WTC11 (cell line): ENCODE measurements at regions not wholly inside any gene's neighbourhood (a gene's known extent, or its start where the extent isn't known, plus 50 kb on each side); places are given as distances from the start of the nearest gene placed in this dataset.

Source experiments
- ATAC-seq: fragments of 200-7000 bp; cut with Tn5 transposase; 2 replicates; pipeline ENCODE4 v1.10.0; 2021; ENCODE audit warnings: mild to moderate bottlenecking, moderate library complexity
- CTCF ChIA-PET: fragments of 300-600 bp; sonication (Branson Sonifier 250); formaldehyde crosslinking; loops from one replicate; lab custom pipeline; 2021; ENCODE audit warnings: antibody characterized with exemption; lab: Charles Lee
- POLR2A ChIA-PET: fragments of 350-600 bp; sonication (Branson Sonifier 250); formaldehyde crosslinking; loops from one replicate; lab custom pipeline; 2021; ENCODE audit warnings: antibody characterized with exemption; lab: Charles Lee
- DNase-seq: peaks from one replicate; pipeline ENCODE4 v3.0.0; 2021; ENCODE audit warnings: low spot score
- H3K27ac Mint-ChIP-seq: 2 replicates; pipeline ENCODE4 v1.8.0; 2021; ENCODE audit warnings: mixed read lengths
- H3K27me3 Mint-ChIP-seq: 2 replicates; pipeline ENCODE4 v1.8.0; 2021; ENCODE audit warnings: low read depth, mild to moderate bottlenecking, moderate library complexity, mixed read lengths
- H3K36me3 Mint-ChIP-seq: 2 replicates; pipeline ENCODE4 v1.8.0; 2021; ENCODE audit warnings: mixed read lengths
- H3K4me1 Mint-ChIP-seq: 2 replicates; pipeline ENCODE4 v1.8.0; 2022; ENCODE audit warnings: mixed read lengths
- H3K4me3 Mint-ChIP-seq: 2 replicates; pipeline ENCODE4 v1.8.0; 2021; ENCODE audit warnings: mild to moderate bottlenecking, moderate library complexity, mixed read lengths
- H3K9me3 Mint-ChIP-seq: 2 replicates; pipeline ENCODE4 v1.8.0; 2021; ENCODE audit warnings: mixed read lengths
- ARID4B ChIP-seq: sonication (generic); formaldehyde crosslinking; IDR thresholded peaks from 2 replicates; pipeline ENCODE4 v1.8.0; 2023; ENCODE audit warnings: missing genetic modification reagents, mild to moderate bottlenecking, borderline replicate concordance
- ELF4 ChIP-seq: sonication (generic); formaldehyde crosslinking; IDR thresholded peaks from 2 replicates; pipeline ENCODE4 v1.8.1; 2022; ENCODE audit warnings: low read depth, mild to moderate bottlenecking, moderate library complexity, missing genetic modification reagents
- FOXP4 ChIP-seq: sonication (generic); formaldehyde crosslinking; IDR thresholded peaks from 2 replicates; pipeline ENCODE4 v1.8.0; 2022; ENCODE audit warnings: mild to moderate bottlenecking, missing genetic modification reagents
- HMGA2 ChIP-seq: fragments of 250-450 bp; sonication (Bioruptor Pico); IDR thresholded peaks from 2 replicates; pipeline ENCODE4 v1.4.0; 2021; ENCODE audit warnings: mild to moderate bottlenecking, moderate library complexity
- IRF2 ChIP-seq: sonication (generic); formaldehyde crosslinking; IDR thresholded peaks from 2 replicates; pipeline ENCODE4 v1.8.0; 2022; ENCODE audit warnings: low read depth, missing genetic modification reagents, borderline replicate concordance
- JUN ChIP-seq: sonication (generic); formaldehyde crosslinking; IDR thresholded peaks from 2 replicates; pipeline ENCODE4 v1.8.0; 2023; ENCODE audit warnings: mild to moderate bottlenecking, missing genetic modification reagents
- MXD4 ChIP-seq: fragments of 250-450 bp; sonication (Bioruptor Pico); IDR thresholded peaks from 2 replicates; pipeline ENCODE4 v1.8.0; 2021; ENCODE audit warnings: mild to moderate bottlenecking, moderate library complexity, borderline replicate concordance
- MYBL2 ChIP-seq: sonication (generic); formaldehyde crosslinking; IDR thresholded peaks from 2 replicates; pipeline ENCODE4 v1.8.1; 2023; ENCODE audit warnings: mild to moderate bottlenecking, moderate library complexity, missing genetic modification reagents
- NFATC4 ChIP-seq: fragments of 250-450 bp; sonication (Bioruptor Pico); IDR thresholded peaks from 2 replicates; pipeline ENCODE4 v1.9.0; 2021; ENCODE audit warnings: mild to moderate bottlenecking
- NR2C2 ChIP-seq: sonication (generic); formaldehyde crosslinking; IDR thresholded peaks from 2 replicates; pipeline ENCODE4 v1.8.0; 2022; ENCODE audit warnings: mild to moderate bottlenecking, missing genetic modification reagents
- NR3C1 ChIP-seq: sonication (generic); formaldehyde crosslinking; conservative IDR thresholded peaks from 2 replicates; pipeline ENCODE4 v1.8.1; 2023; ENCODE audit warnings: low read depth, mild to moderate bottlenecking, missing genetic modification reagents
- RORB ChIP-seq: fragments of 250-450 bp; sonication (Bioruptor Pico); IDR thresholded peaks from 2 replicates; pipeline ENCODE4 v1.9.0; 2021; ENCODE audit warnings: mild to moderate bottlenecking
- TCF7 ChIP-seq: sonication (generic); formaldehyde crosslinking; IDR thresholded peaks from 2 replicates; pipeline ENCODE4 v1.8.0; 2022; ENCODE audit warnings: mild to moderate bottlenecking, low read depth, missing genetic modification reagents, moderate library complexity
- TP53 ChIP-seq: sonication (generic); formaldehyde crosslinking; IDR thresholded peaks from 2 replicates; pipeline ENCODE4 v1.8.1; 2023; ENCODE audit warnings: mild to moderate bottlenecking, missing genetic modification reagents
- ZNF416 ChIP-seq: fragments of 250-450 bp; sonication (Bioruptor Pico); IDR thresholded peaks from 2 replicates; pipeline ENCODE4 v1.9.0; 2021; ENCODE audit warnings: mild to moderate bottlenecking, inconsistent platforms
- TF ChIP-seq, protein P1 (sequence below): sonication (generic); formaldehyde crosslinking; IDR thresholded peaks from 2 replicates; pipeline ENCODE4 v1.8.1; 2023; ENCODE audit warnings: mild to moderate bottlenecking, missing genetic modification reagents, borderline replicate concordance
- TF ChIP-seq, protein P2 (sequence below): sonication (generic); formaldehyde crosslinking; IDR thresholded peaks from 2 replicates; pipeline ENCODE4 v1.8.1; 2022; ENCODE audit warnings: mild to moderate bottlenecking, moderate library complexity, missing genetic modification reagents
- TF ChIP-seq, protein P3 (sequence below): fragments of 200-600 bp; IDR thresholded peaks from 2 replicates; pipeline ENCODE4 v1.8.0; 2022; ENCODE audit warnings: antibody characterized with exemption
- TF ChIP-seq, protein P4 (sequence below): sonication (generic); formaldehyde crosslinking; IDR thresholded peaks from 2 replicates; pipeline ENCODE4 v1.8.1; 2022; ENCODE audit warnings: mild to moderate bottlenecking, missing genetic modification reagents, moderate library complexity, borderline replicate concordance

- TF ChIP-seq FOXP4 (CRISPR knock-in tag) (peak; percentile 89), HMGA2 (no peak), JUN (0 out of 2 replicates have a peak, but pooled peaks have one; percentile 66), IRF2 (CRISPR knock-in tag) (no peak), RORB (no peak)
- TF ChIP-seq, protein P1, sequence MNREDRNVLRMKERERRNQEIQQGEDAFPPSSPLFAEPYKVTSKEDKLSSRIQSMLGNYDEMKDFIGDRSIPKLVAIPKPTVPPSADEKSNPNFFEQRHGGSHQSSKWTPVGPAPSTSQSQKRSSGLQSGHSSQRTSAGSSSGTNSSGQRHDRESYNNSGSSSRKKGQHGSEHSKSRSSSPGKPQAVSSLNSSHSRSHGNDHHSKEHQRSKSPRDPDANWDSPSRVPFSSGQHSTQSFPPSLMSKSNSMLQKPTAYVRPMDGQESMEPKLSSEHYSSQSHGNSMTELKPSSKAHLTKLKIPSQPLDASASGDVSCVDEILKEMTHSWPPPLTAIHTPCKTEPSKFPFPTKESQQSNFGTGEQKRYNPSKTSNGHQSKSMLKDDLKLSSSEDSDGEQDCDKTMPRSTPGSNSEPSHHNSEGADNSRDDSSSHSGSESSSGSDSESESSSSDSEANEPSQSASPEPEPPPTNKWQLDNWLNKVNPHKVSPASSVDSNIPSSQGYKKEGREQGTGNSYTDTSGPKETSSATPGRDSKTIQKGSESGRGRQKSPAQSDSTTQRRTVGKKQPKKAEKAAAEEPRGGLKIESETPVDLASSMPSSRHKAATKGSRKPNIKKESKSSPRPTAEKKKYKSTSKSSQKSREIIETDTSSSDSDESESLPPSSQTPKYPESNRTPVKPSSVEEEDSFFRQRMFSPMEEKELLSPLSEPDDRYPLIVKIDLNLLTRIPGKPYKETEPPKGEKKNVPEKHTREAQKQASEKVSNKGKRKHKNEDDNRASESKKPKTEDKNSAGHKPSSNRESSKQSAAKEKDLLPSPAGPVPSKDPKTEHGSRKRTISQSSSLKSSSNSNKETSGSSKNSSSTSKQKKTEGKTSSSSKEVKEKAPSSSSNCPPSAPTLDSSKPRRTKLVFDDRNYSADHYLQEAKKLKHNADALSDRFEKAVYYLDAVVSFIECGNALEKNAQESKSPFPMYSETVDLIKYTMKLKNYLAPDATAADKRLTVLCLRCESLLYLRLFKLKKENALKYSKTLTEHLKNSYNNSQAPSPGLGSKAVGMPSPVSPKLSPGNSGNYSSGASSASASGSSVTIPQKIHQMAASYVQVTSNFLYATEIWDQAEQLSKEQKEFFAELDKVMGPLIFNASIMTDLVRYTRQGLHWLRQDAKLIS (CRISPR knock-in tag), result no peak
These were observed 582.8 kb downstream of the ZEB2 start (continued) for GRCh38 chr2:143936848-143937722.

GRCh38 chr2:143936538-143936847 is 583.4 kb downstream of the ZEB2 start:
- Mint-ChIP-seq H3K4me1 (peaks cover 51% of the 10 kb centered on the region), H3K9me3 (no peaks in the 10 kb centered on the region), H3K36me3 (no peaks in the 10 kb centered on the region), H3K27me3 (peaks cover 44% of the 10 kb centered on the region), H3K27ac (no peak overlapping the region), H3K4me3 (peak overlapping the region; percentile 66)
- CTCF ChIA-PET, result no interaction called here
- TF ChIP-seq, protein P2, sequence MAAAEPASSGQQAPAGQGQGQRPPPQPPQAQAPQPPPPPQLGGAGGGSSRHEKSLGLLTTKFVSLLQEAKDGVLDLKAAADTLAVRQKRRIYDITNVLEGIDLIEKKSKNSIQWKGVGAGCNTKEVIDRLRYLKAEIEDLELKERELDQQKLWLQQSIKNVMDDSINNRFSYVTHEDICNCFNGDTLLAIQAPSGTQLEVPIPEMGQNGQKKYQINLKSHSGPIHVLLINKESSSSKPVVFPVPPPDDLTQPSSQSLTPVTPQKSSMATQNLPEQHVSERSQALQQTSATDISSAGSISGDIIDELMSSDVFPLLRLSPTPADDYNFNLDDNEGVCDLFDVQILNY, result no peak
- no peak for TF ChIP-seq TP53 (CRISPR knock-in tag)
- no peak for TF ChIP-seq RORB
- TF ChIP-seq MXD4, result no peak
- TF ChIP-seq ELF4 (CRISPR knock-in tag), result no peak
- no peak for ATAC-seq
- DNase-seq, result no peak
- POLR2A ChIA-PET, result no interaction called here

GRCh38 chr2:143935482-143935752 is 584.5 kb downstream of the ZEB2 start:
- Mint-ChIP-seq H3K27ac (no peak overlapping the region), H3K36me3 (no peaks in the 10 kb centered on the region; the same call in 1 of the 2 replicates), H3K4me1 (peaks cover 51% of the 10 kb centered on the region), H3K9me3 (0 out of 2 replicates have a peak, but pooled peaks cover 3% of the 10 kb centered on the region), H3K4me3 (no peak overlapping the region), H3K27me3 (peaks cover 44% of the 10 kb centered on the region)
- POLR2A ChIA-PET, result no interaction called here
- DNase-seq (no peak), ATAC-seq (no peak)
- CTCF ChIA-PET, result no interaction called here
- no peak for TF ChIP-seq ARID4B (CRISPR knock-in tag)
- TF ChIP-seq NR3C1 (CRISPR knock-in tag), result no peak
- TF ChIP-seq, protein P3, sequence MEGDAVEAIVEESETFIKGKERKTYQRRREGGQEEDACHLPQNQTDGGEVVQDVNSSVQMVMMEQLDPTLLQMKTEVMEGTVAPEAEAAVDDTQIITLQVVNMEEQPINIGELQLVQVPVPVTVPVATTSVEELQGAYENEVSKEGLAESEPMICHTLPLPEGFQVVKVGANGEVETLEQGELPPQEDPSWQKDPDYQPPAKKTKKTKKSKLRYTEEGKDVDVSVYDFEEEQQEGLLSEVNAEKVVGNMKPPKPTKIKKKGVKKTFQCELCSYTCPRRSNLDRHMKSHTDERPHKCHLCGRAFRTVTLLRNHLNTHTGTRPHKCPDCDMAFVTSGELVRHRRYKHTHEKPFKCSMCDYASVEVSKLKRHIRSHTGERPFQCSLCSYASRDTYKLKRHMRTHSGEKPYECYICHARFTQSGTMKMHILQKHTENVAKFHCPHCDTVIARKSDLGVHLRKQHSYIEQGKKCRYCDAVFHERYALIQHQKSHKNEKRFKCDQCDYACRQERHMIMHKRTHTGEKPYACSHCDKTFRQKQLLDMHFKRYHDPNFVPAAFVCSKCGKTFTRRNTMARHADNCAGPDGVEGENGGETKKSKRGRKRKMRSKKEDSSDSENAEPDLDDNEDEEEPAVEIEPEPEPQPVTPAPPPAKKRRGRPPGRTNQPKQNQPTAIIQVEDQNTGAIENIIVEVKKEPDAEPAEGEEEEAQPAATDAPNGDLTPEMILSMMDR, result no peak
- TF ChIP-seq NFATC4 (CRISPR knock-in tag), result no peak
- no peak for TF ChIP-seq RORB
- no peak for TF ChIP-seq ZNF416 (CRISPR knock-in tag)
- no peak for TF ChIP-seq NR2C2 (CRISPR knock-in tag)
- TF ChIP-seq TCF7 (CRISPR knock-in tag), result no peak
- TF ChIP-seq, protein P4, sequence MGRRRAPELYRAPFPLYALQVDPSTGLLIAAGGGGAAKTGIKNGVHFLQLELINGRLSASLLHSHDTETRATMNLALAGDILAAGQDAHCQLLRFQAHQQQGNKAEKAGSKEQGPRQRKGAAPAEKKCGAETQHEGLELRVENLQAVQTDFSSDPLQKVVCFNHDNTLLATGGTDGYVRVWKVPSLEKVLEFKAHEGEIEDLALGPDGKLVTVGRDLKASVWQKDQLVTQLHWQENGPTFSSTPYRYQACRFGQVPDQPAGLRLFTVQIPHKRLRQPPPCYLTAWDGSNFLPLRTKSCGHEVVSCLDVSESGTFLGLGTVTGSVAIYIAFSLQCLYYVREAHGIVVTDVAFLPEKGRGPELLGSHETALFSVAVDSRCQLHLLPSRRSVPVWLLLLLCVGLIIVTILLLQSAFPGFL (CRISPR knock-in tag), result no peak
- no peak for TF ChIP-seq JUN
- no peak for TF ChIP-seq MYBL2 (CRISPR knock-in tag)
